ENCODE measurements at regions not wholly inside any gene's neighbourhood (a gene's known extent, or its start where the extent isn't known, plus 50 kb on each side); places are given as distances from the start of the nearest gene placed in this dataset.

DNA sequence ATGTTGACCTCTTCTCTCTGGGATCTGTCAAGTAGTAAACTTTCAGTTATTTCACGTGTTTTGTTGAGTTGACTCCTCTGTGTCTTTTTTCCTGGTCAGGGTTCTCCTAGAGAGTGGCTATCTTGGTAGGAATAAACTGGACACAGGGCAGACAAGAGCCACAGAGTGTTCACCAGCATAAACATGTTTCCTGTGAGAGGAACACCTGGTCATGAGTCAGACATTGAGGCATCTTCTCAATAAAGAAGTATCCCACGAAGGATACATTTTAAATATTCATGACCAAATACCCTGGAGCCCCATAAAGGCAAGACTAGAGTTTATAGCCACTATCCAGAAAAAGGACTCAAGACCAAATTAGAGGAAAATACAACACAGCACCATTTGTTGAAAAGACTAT is 269.7 kb upstream of the ZNF521 start:
- H3K36me3 ChIP-seq = no peaks in the 10 kb centered on the region
- intact Hi-C loops (cut with micrococcal nuclease) = no loop called here
- H3K4me1 ChIP-seq = no peaks in the 10 kb centered on the region
- peaks cover 55% of the 10 kb centered on the region for H3K9me3 ChIP-seq (replicated peaks)
- H3K4me3 ChIP-seq = no peak overlapping the region
- H3K27me3 ChIP-seq (ENCODE audit: low read depth) = no peaks in the 10 kb centered on the region
- no peak overlapping the region for H3K27ac ChIP-seq (replicated peaks)
- TF ChIP-seq, protein P1, sequence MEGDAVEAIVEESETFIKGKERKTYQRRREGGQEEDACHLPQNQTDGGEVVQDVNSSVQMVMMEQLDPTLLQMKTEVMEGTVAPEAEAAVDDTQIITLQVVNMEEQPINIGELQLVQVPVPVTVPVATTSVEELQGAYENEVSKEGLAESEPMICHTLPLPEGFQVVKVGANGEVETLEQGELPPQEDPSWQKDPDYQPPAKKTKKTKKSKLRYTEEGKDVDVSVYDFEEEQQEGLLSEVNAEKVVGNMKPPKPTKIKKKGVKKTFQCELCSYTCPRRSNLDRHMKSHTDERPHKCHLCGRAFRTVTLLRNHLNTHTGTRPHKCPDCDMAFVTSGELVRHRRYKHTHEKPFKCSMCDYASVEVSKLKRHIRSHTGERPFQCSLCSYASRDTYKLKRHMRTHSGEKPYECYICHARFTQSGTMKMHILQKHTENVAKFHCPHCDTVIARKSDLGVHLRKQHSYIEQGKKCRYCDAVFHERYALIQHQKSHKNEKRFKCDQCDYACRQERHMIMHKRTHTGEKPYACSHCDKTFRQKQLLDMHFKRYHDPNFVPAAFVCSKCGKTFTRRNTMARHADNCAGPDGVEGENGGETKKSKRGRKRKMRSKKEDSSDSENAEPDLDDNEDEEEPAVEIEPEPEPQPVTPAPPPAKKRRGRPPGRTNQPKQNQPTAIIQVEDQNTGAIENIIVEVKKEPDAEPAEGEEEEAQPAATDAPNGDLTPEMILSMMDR (IDR thresholded peaks at IDR 0.05; ENCODE audit: borderline replicate concordance) = no peak
- DNase-seq = no peak

DNA sequence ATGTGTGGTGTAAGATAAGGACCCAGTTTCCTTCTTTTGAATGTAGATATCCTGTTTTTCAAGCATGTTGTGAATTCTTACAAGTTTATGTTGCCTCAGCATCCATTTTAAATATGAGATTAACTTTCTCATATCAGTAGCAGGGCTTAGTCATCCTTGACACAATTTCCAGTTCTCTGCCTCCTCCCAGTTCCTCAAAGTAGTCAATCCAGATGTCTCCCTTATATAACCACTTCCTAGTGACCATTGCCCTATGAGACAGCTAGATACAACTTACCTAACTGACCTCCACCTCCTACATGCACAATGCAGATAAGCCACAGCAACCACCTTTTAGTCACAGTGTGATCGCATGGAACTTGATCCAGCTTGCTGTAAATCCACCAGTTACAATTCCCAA is 269.2 kb upstream of the ZNF521 start:
- Histone ChIP-seq H3K27ac (replicated peaks) (no peak overlapping the region), H3K36me3 (no peaks in the 10 kb centered on the region), H3K4me3 (no peak overlapping the region), H3K9me3 (replicated peaks) (peaks cover 50% of the 10 kb centered on the region), H3K27me3 (ENCODE audit: low read depth) (no peaks in the 10 kb centered on the region), H3K4me1 (no peaks in the 10 kb centered on the region)
- intact Hi-C loops (cut with micrococcal nuclease) = no loop called here
- TF ChIP-seq, protein P1 (IDR thresholded peaks at IDR 0.05; ENCODE audit: borderline replicate concordance) = no peak
- no peak for DNase-seq

DNA sequence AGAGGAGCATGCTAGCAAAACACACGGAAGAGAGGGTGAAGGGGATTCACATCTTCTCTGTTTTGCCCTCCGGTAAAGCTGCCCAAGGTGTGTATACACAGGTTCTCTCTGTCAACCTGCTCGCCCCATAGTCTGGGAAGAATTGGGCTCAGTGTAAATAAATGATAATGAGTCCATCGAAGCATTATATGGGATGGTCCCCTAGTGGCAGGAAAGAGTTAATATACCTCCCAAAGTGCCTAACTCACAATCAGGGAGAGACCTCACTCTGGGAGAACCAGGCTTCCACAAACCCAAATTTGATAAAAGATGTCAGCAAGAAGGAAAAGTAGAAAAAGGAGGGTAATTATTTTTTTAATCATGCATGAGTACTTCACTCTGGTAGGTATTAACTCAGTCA is 262.2 kb upstream of the ZNF521 start:
- Histone ChIP-seq H3K36me3 (no peaks in the 10 kb centered on the region), H3K4me3 (no peak overlapping the region), H3K4me1 (no peaks in the 10 kb centered on the region), H3K27me3 (ENCODE audit: low read depth) (no peaks in the 10 kb centered on the region), H3K27ac (replicated peaks) (no peak overlapping the region), H3K9me3 (replicated peaks) (peaks cover 5% of the 10 kb centered on the region)
- DNase-seq = no peak
- intact Hi-C loops (cut with micrococcal nuclease) = no loop called here
- TF ChIP-seq, protein P1 (IDR thresholded peaks at IDR 0.05; ENCODE audit: borderline replicate concordance) = no peak

DNA sequence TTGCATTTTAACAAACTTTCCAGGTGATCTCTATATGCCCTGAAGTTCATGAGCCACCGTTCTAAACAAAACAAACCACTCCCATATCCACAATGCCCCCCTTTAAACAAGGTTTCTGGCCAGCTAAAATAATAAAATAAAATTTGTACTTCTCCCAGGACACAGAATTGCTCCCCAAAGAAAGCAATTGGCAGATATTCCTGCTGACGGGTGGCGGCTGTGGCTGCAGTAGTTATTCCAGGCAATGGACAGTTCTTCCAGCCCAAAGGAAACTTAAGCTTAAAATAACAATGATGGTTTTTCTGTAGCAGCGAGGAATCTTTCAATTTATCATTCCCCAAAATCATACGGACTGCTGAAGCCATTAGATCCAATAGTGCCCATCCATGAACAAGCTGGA is 260.5 kb upstream of the ZNF521 start:
- intact Hi-C loops (cut with micrococcal nuclease) = no loop called here
- no peak for DNase-seq
- Histone ChIP-seq H3K27me3 (ENCODE audit: low read depth) (no peaks in the 10 kb centered on the region), H3K4me1 (no peaks in the 10 kb centered on the region), H3K9me3 (replicated peaks) (peaks cover 14% of the 10 kb centered on the region), H3K4me3 (no peak overlapping the region), H3K36me3 (no peaks in the 10 kb centered on the region), H3K27ac (replicated peaks) (no peak overlapping the region)
- TF ChIP-seq, protein P1 (IDR thresholded peaks at IDR 0.05; ENCODE audit: borderline replicate concordance) = no peak

DNA sequence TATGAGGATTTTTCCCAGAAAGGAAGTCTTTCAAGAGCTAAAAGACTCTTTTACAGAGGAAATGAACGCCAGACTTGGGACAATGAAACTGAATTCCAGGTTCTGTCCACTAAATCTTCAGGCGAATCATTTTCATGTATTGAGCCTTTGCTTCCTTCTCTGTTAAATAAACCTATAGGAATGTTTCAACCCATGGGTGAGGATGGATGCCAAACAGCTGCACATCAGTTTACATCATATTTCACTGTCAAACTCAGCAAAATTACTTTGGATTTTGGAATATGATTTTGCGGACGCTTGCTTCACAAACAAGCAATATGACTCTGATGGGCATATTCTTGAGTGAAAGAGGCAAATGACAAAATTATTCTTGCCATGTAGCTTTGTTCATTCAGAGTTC is 256.1 kb upstream of the ZNF521 start:
- no peak for DNase-seq
- H3K27ac ChIP-seq (replicated peaks) = no peak overlapping the region
- no peaks in the 10 kb centered on the region for H3K36me3 ChIP-seq
- TF ChIP-seq, protein P1 (IDR thresholded peaks at IDR 0.05; ENCODE audit: borderline replicate concordance) = no peak
- no peak overlapping the region for H3K4me3 ChIP-seq
- peaks cover 9% of the 10 kb centered on the region for H3K9me3 ChIP-seq (replicated peaks)
- intact Hi-C loops (cut with micrococcal nuclease) = no loop called here
- H3K27me3 ChIP-seq (ENCODE audit: low read depth) = peaks cover 8% of the 10 kb centered on the region
- no peaks in the 10 kb centered on the region for H3K4me1 ChIP-seq
